GM12865 (cell line): ENCODE measurements at regions not wholly inside any gene's neighbourhood (a gene's known extent, or its start where the extent isn't known, plus 50 kb on each side); places are given as distances from the start of the nearest gene placed in this dataset.

Experiments used
- DNase-seq: peaks from one replicate; pipeline ENCODE4 v3.0.0; 2010; ENCODE audit warnings: low read depth
- H3K4me3 ChIP-seq: 2 replicates; pipeline ENCODE4 v1.5.1; 2011; ENCODE audit warnings: mild to moderate bottlenecking, low read depth, low read length, control low read depth
- CTCF ChIP-seq: IDR thresholded peaks from 2 replicates; pipeline ENCODE4 v1.5.1; 2011; ENCODE audit warnings: low read length, control low read depth, low read depth, inconsistent platforms; ENCODE audit not compliant: insufficient read depth; ENCODE audit errors: missing control alignments

GRCh38 chr6:19331089-19331488, 506.1 kb upstream of the ID4 start:
- DNase-seq = no peak
- no peak for TF ChIP-seq CTCF
- H3K4me3 ChIP-seq = no peak overlapping the region

- TF ChIP-seq CTCF = no peak
- DNase-seq = no peak
These were observed 504.2 kb upstream of the ID4 start for GRCh38 chr6:19332806-19333460.

GRCh38 chr6:19333936-19334335, 503.2 kb upstream of the ID4 start:
- no peak for TF ChIP-seq CTCF
- DNase-seq = no peak
- no peak overlapping the region for H3K4me3 ChIP-seq

More at GRCh38 chr6:19332806-19333460, 504.2 kb upstream of the ID4 start:
- no peak overlapping the region for H3K4me3 ChIP-seq

- DNase-seq = no peak
- no peak for TF ChIP-seq CTCF
- H3K4me3 ChIP-seq = no peak overlapping the region
These were observed 500.6 kb upstream of the ID4 start for GRCh38 chr6:19336579-19336978.

- no peak for DNase-seq
- TF ChIP-seq CTCF = no peak
- H3K4me3 ChIP-seq = no peak overlapping the region
These were observed 500.1 kb upstream of the ID4 start for GRCh38 chr6:19337101-19337500.

- H3K4me3 ChIP-seq = no peak overlapping the region
- no peak for DNase-seq
- no peak for TF ChIP-seq CTCF
These were observed 494.6 kb upstream of the ID4 start for GRCh38 chr6:19342616-19343015.

- TF ChIP-seq CTCF = no peak
- no peak overlapping the region for H3K4me3 ChIP-seq
- no peak for DNase-seq
These were observed 487.7 kb upstream of the ID4 start for GRCh38 chr6:19349429-19349828.
